AG04450 (cell line): ENCODE measurements at regions not wholly inside any gene's neighbourhood (a gene's known extent, or its start where the extent isn't known, plus 50 kb on each side); places are given as distances from the start of the nearest gene placed in this dataset.

Experiments
- CTCF ChIA-PET: fragments of 300-600, 350-600 bp; formaldehyde crosslinking; extraction: SDS; loops from one replicate; lab custom pipeline; 2022; ENCODE audit warnings: antibody characterized with exemption, inconsistent platforms; lab: Charles Lee
- POLR2A ChIA-PET: fragments of 350-600 bp; formaldehyde crosslinking; extraction: SDS; loops from one replicate; lab custom pipeline; 2021; ENCODE audit warnings: antibody characterized with exemption, inconsistent platforms; lab: Yijun Ruan, JAX
- DNase-seq: peaks from one replicate; pipeline ENCODE4 v3.0.0-alpha.2; 2011; ENCODE audit warnings: low read depth, low spot score
- H3K27ac ChIP-seq: one replicate; pipeline ENCODE4 v1.5.1; 2012; ENCODE audit warnings: low read depth, low read length, control low read depth
- H3K27me3 ChIP-seq: one replicate; pipeline ENCODE4 v1.6.0; 2012; ENCODE audit warnings: low read length; ENCODE audit not compliant: control insufficient read depth, insufficient read depth
- H3K4me3 ChIP-seq: 2 replicates; pipeline ENCODE4 v1.5.1; 2011; ENCODE audit warnings: mild to moderate bottlenecking, low read depth, low read length, control low read depth
- H3K9me3 ChIP-seq: 2 replicates; pipeline ENCODE4 v1.5.1; 2012; ENCODE audit warnings: low read length; ENCODE audit not compliant: control insufficient read depth, insufficient read depth
- TF ChIP-seq, protein P1 (sequence below): IDR thresholded peaks from 2 replicates; pipeline ENCODE4 v1.5.1; 2011; ENCODE audit warnings: low read depth, low read length, control low read depth, inconsistent platforms

DNA sequence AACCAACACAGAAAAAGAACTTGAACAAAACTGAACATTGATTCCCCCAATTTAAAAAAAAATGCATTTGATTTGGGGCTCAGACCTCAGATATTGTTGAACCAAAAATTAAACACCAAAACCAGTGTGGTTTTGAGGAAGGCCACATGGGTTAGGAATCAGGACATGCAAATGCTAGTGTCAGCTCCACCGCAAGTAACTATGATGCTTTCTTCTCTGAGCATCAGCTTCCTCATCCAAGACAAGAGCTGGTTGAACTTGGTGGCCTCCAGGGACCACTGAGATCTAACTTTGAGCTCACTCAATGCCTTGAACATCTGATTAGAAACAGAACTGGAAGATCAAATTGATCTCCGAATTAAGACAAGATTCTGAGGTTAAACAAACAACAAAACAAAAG is 142.9 kb upstream of the NWD2 start:
- ChIA-PET CTCF (no interaction called here), POLR2A (no interaction called here)
- Histone ChIP-seq H3K27me3 (no peaks in the 10 kb centered on the region), H3K27ac (no peak overlapping the region), H3K9me3 (peaks cover 5% of the 10 kb centered on the region; the same call in 1 of the 2 replicates), H3K4me3 (no peak overlapping the region)
- TF ChIP-seq, protein P1, sequence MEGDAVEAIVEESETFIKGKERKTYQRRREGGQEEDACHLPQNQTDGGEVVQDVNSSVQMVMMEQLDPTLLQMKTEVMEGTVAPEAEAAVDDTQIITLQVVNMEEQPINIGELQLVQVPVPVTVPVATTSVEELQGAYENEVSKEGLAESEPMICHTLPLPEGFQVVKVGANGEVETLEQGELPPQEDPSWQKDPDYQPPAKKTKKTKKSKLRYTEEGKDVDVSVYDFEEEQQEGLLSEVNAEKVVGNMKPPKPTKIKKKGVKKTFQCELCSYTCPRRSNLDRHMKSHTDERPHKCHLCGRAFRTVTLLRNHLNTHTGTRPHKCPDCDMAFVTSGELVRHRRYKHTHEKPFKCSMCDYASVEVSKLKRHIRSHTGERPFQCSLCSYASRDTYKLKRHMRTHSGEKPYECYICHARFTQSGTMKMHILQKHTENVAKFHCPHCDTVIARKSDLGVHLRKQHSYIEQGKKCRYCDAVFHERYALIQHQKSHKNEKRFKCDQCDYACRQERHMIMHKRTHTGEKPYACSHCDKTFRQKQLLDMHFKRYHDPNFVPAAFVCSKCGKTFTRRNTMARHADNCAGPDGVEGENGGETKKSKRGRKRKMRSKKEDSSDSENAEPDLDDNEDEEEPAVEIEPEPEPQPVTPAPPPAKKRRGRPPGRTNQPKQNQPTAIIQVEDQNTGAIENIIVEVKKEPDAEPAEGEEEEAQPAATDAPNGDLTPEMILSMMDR = no peak
- DNase-seq = no peak

DNA sequence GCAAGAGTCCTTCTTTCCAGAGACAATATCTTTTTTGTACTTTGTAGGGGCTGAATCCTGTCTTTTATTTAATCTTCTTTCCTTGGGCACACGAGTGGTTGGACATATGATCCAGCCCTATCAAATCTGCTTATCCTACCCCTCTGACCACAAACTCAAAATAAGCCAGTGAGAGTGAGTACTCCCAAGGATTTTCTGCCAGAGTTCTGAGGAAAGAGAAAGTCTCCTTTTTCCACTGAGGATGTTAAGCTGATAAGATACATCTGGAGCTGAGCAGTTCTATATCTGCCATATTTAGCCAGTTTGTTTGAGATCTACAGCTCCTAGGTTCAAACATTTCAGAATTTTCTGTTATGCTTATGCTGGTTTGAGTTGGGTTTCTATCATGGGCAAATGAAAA is 134.8 kb upstream of the NWD2 start:
- DNase-seq = no peak
- Histone ChIP-seq H3K4me3 (no peak overlapping the region), H3K27me3 (no peaks in the 10 kb centered on the region), H3K27ac (no peak overlapping the region), H3K9me3 (peaks cover 3% of the 10 kb centered on the region; the same call in 1 of the 2 replicates)
- TF ChIP-seq, protein P1 = no peak
- CTCF ChIA-PET = no interaction called here
- POLR2A ChIA-PET = no interaction called here

DNA sequence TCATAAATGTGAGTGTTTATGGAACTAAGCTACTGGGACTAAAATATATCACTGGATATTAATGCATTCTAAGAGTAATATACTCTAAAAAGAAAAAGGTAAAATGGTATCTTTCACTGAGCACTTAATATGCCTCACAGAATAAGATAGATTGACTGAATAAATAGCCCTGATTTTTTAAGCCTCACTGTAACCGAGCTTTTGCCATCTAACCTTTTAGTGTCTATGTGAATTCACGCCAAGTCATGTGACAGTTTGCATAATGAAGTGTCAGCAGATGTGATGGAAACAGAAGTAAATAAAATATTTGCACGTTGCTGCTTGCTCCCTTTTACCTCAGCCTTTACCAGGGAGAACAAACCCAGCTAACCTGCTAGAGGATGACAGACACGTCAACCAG is 119.7 kb upstream of the NWD2 start:
- Histone ChIP-seq H3K27me3 (no peaks in the 10 kb centered on the region), H3K4me3 (no peak overlapping the region), H3K9me3 (peaks cover 3% of the 10 kb centered on the region; the same call in 1 of the 2 replicates), H3K27ac (no peak overlapping the region)
- TF ChIP-seq, protein P1 = no peak
- DNase-seq = no peak
- CTCF ChIA-PET = no interaction called here
- POLR2A ChIA-PET = no interaction called here

DNA sequence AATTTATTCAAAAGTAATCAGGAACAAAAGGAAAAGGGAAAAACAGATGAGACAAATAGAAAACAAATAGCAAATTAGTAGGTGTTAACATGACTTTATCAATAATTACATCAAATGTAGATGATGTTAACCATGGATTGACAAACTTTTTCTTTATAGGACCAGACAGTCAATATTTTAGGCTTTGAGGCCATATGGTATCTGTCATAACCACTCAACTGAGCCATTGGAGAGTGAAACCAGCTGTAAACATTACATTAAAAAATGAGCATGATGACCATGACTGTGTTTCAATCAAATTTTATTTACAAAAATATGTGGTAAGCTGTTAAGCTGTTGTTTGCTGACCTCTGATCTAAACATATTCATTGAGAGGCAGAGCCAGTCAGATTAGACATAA is 118.5 kb upstream of the NWD2 start:
- no peaks in the 10 kb centered on the region for H3K27me3 ChIP-seq
- TF ChIP-seq, protein P1 = no peak
- DNase-seq = no peak
- POLR2A ChIA-PET = no interaction called here
- CTCF ChIA-PET = no interaction called here
- peaks cover 3% of the 10 kb centered on the region; the same call in 1 of the 2 replicates for H3K9me3 ChIP-seq
- H3K27ac ChIP-seq = no peak overlapping the region
- no peak overlapping the region for H3K4me3 ChIP-seq

DNA sequence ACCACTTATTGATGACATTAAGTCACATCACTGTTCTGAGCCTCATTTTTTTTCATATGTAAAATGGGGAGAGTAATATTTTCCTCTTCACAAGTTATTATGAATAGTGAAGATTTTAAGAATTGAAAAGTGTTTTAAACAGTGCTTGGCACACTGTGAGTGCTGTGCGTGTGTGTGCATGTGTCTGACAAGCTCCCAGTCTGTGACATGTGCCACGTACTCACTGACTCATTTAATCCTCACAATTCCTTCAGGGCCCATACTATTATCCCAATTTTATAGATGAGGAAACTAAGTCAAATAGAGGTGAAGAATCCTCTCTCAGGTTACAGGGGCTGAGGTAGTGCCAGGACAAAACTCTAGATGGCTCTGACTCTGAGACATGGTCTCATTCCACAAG is 114.1 kb upstream of the NWD2 start:
- Histone ChIP-seq H3K4me3 (no peak overlapping the region), H3K9me3 (peaks cover 8% of the 10 kb centered on the region), H3K27me3 (no peaks in the 10 kb centered on the region), H3K27ac (no peak overlapping the region)
- TF ChIP-seq, protein P1 = no peak
- DNase-seq = no peak
- ChIA-PET CTCF (no interaction called here), POLR2A (no interaction called here)
